ENCODE measurements at regions not wholly inside any gene's neighbourhood (a gene's known extent, or its start where the extent isn't known, plus 50 kb on each side); places are given as distances from the start of the nearest gene placed in this dataset.
"Not testable (repeated sequence)": the region's sequence is repeated elsewhere in the genome, so short reads cannot be mapped to it uniquely, and the experiment has no call there.

GRCh38 chr6:43890197-43891062, 120.4 kb downstream of the VEGFA start:
- Histone ChIP-seq H3K4me1 (ENCODE audit: control insufficient read depth, insufficient read depth, low read length, poor library complexity, severe bottlenecking) (no peaks in the 10 kb centered on the region), H3K9me3 (ENCODE audit: control insufficient read depth, low read length) (no peaks in the 10 kb centered on the region), H3K27ac (ENCODE audit: low read depth, low read length, severe bottlenecking) (no peak overlapping the region), H3K36me3 (ENCODE audit: control insufficient read depth, insufficient read depth, low read length) (no peaks in the 10 kb centered on the region), H3K4me3 (ENCODE audit: extremely low read depth, insufficient read depth, low read length, poor library complexity, severe bottlenecking) (no peak overlapping the region)
- WGBS, 2 experiments (ENCODE audit: insufficient coverage in 2 of 2) = 79 to 85% methylated on average over 10 to 12 of the region's 17 CpGs

GRCh38 chr6:43887906-43888683, 118.1 kb downstream of the VEGFA start:
- Histone ChIP-seq H3K4me1 (ENCODE audit: control insufficient read depth, insufficient read depth, low read length, poor library complexity, severe bottlenecking) (no peaks in the 10 kb centered on the region), H3K4me3 (ENCODE audit: extremely low read depth, insufficient read depth, low read length, poor library complexity, severe bottlenecking) (no peak overlapping the region), H3K27ac (ENCODE audit: low read depth, low read length, severe bottlenecking) (no peak overlapping the region), H3K36me3 (ENCODE audit: control insufficient read depth, insufficient read depth, low read length) (no peaks in the 10 kb centered on the region), H3K9me3 (ENCODE audit: control insufficient read depth, low read length) (no peaks in the 10 kb centered on the region)
- WGBS, 2 experiments (ENCODE audit: insufficient coverage in 2 of 2) = 91 to 97% methylated on average over 13 to 16 of the region's 17 CpGs

GRCh38 chr6:43887340-43887858, 117.4 kb downstream of the VEGFA start:
- Histone ChIP-seq H3K4me1 (ENCODE audit: control insufficient read depth, insufficient read depth, low read length, poor library complexity, severe bottlenecking) (no peaks in the 10 kb centered on the region), H3K9me3 (ENCODE audit: control insufficient read depth, low read length) (no peaks in the 10 kb centered on the region), H3K36me3 (ENCODE audit: control insufficient read depth, insufficient read depth, low read length) (no peaks in the 10 kb centered on the region), H3K27ac (ENCODE audit: low read depth, low read length, severe bottlenecking) (no peak overlapping the region), H3K4me3 (ENCODE audit: extremely low read depth, insufficient read depth, low read length, poor library complexity, severe bottlenecking) (no peak overlapping the region)
- WGBS, 2 experiments (ENCODE audit: insufficient coverage in 2 of 2) = 76 to 93% methylated on average over 6 to 12 of the region's 12 CpGs

GRCh38 chr6:43886717-43887339, 116.8 kb downstream of the VEGFA start:
- Histone ChIP-seq H3K27ac (ENCODE audit: low read depth, low read length, severe bottlenecking) (no peak overlapping the region), H3K4me1 (ENCODE audit: control insufficient read depth, insufficient read depth, low read length, poor library complexity, severe bottlenecking) (no peaks in the 10 kb centered on the region), H3K4me3 (ENCODE audit: extremely low read depth, insufficient read depth, low read length, poor library complexity, severe bottlenecking) (no peak overlapping the region), H3K36me3 (ENCODE audit: control insufficient read depth, insufficient read depth, low read length) (no peaks in the 10 kb centered on the region), H3K9me3 (ENCODE audit: control insufficient read depth, low read length) (no peaks in the 10 kb centered on the region)
- 88 to 89% methylated on average over 6 of the region's 7 CpGs for WGBS, 2 experiments (ENCODE audit: insufficient coverage in 2 of 2)

DNA sequence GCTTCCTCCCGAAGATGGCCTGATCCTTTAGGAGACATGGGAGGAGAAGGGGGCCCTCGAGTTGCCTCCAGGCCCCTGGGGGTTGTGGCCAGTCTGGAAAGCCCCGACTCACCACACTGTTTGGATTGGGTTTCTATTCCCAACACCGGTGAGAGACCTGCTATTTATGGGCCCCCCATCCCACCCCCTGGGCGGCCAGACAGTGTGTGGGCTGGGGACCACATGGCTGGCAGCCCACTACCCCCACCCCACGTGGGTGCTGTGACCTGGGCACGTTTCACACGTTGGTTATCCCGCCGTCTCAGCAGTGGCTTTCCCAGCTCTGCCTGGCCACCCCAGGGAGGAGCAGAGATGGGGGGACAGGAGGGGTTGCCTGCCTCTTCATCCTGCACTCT, 116.1 kb downstream of the VEGFA start:
- Histone ChIP-seq H3K36me3 (ENCODE audit: control insufficient read depth, insufficient read depth, low read length) (no peaks in the 10 kb centered on the region), H3K4me1 (ENCODE audit: control insufficient read depth, insufficient read depth, low read length, poor library complexity, severe bottlenecking) (no peaks in the 10 kb centered on the region), H3K9me3 (ENCODE audit: control insufficient read depth, low read length) (no peaks in the 10 kb centered on the region), H3K27ac (ENCODE audit: low read depth, low read length, severe bottlenecking) (no peak overlapping the region), H3K4me3 (ENCODE audit: extremely low read depth, insufficient read depth, low read length, poor library complexity, severe bottlenecking) (no peak overlapping the region)
- 89 to 92% methylated on average over 5 of the region's 10 CpGs for WGBS, 2 experiments (ENCODE audit: insufficient coverage in 2 of 2)

GRCh38 chr6:43885399-43886066, 115.5 kb downstream of the VEGFA start:
- no peaks in the 10 kb centered on the region for H3K36me3 ChIP-seq (ENCODE audit: control insufficient read depth, insufficient read depth, low read length)
- no peak overlapping the region for H3K27ac ChIP-seq (ENCODE audit: low read depth, low read length, severe bottlenecking)
- WGBS, 2 experiments (ENCODE audit: insufficient coverage in 2 of 2) = 73 to 83% methylated on average over 3 to 4 of the region's 6 CpGs
- H3K4me3 ChIP-seq (ENCODE audit: extremely low read depth, insufficient read depth, low read length, poor library complexity, severe bottlenecking) = no peak overlapping the region
- H3K9me3 ChIP-seq (ENCODE audit: control insufficient read depth, low read length) = no peaks in the 10 kb centered on the region
- no peaks in the 10 kb centered on the region for H3K4me1 ChIP-seq (ENCODE audit: control insufficient read depth, insufficient read depth, low read length, poor library complexity, severe bottlenecking)

GRCh38 chr6:43884652-43885022, 114.6 kb downstream of the VEGFA start:
- H3K9me3 ChIP-seq (ENCODE audit: control insufficient read depth, low read length) = no peaks in the 10 kb centered on the region
- no peak overlapping the region for H3K4me3 ChIP-seq (ENCODE audit: extremely low read depth, insufficient read depth, low read length, poor library complexity, severe bottlenecking)
- H3K27ac ChIP-seq (ENCODE audit: low read depth, low read length, severe bottlenecking) = no peak overlapping the region
- no peaks in the 10 kb centered on the region for H3K4me1 ChIP-seq (ENCODE audit: control insufficient read depth, insufficient read depth, low read length, poor library complexity, severe bottlenecking)
- 84 to 88% methylated on average over 3 to 5 of the region's 5 CpGs for WGBS, 2 experiments (ENCODE audit: insufficient coverage in 2 of 2)
- H3K36me3 ChIP-seq (ENCODE audit: control insufficient read depth, insufficient read depth, low read length) = no peaks in the 10 kb centered on the region

DNA sequence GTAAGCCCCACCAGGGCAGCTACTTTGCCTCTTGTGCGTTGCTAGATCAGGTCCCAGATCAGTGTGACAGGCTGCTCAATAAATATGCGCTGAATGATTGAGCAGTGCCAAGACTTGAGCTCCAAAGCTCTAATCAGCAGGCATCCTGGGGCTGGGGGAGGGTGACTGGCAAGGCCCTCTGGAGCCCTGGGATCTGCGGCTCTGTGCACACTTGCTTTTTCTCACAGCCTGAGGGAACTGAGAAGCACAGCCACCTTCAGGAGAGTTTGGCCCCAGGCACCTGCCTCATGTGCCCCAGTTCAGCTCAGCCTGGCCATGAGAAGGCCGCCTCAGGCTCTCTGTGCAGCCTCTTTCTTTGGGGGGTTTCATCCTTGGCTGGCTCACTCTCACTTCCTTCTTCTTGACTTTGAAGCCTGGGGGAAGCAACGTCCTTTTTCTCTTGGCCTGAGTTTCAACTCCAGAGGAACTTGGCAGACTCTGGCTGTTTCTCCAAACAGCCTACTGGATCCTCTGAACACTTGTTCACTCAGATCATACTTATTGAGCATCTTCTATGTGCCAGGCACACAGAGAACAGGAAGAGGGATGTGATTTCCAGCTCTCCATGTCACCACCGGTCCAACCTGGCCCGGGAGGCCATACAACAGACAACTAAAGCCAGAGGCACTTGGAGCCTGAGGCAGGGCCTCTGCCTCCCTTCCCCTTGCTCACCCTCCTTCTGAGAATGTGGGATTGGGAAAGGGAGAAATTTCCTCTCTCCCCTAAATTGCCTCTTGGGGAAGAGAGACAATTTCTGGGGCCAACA, 114.0 kb downstream of the VEGFA start:
- Histone ChIP-seq H3K9me3 (ENCODE audit: control insufficient read depth, low read length) (no peaks in the 10 kb centered on the region), H3K27ac (ENCODE audit: low read depth, low read length, severe bottlenecking) (no peak overlapping the region), H3K36me3 (ENCODE audit: control insufficient read depth, insufficient read depth, low read length) (no peaks in the 10 kb centered on the region), H3K4me1 (ENCODE audit: control insufficient read depth, insufficient read depth, low read length, poor library complexity, severe bottlenecking) (no peaks in the 10 kb centered on the region), H3K4me3 (ENCODE audit: extremely low read depth, insufficient read depth, low read length, poor library complexity, severe bottlenecking) (no peak overlapping the region)
- 84 to 92% methylated on average over 5 of the region's 7 CpGs for WGBS, 2 experiments (ENCODE audit: insufficient coverage in 2 of 2)

DNA sequence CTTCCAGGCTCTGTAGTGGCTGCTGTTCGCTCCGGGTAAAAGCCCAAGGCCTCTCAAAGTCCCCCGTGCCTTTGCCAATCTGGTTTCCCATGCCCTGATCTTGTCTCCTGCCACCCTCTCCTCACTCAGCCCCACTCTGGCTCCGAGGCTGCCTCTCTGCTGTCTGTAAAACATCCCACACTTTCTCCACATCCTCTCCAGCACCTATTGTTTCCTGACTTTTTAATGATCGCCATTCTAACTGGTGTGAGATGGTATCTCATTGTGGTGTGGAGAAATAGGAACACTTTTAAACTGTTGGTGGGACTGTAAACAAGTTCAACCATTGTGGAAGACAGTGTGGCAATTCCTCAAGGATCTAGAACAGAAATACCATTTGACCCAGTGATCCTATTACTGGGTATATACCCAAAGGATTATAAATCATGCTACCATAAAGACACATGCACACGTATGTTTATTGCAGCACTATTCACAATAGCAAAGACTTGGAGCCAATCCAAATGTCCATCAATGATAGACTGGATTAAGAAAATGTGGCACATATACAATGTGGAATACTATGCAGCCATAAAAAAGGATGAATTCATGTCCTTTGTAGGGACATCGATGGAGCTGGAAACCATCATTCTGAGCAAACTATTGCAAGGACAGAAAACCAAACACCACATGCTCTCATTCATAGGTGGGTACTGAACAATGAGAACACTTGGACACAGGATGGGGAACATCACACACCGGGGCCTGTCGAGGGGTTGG, 112.9 kb downstream of the VEGFA start:
- H3K27ac ChIP-seq (ENCODE audit: low read depth, low read length, severe bottlenecking); H3K36me3 ChIP-seq (ENCODE audit: control insufficient read depth, insufficient read depth, low read length); H3K9me3 ChIP-seq (ENCODE audit: control insufficient read depth, low read length); H3K4me1 ChIP-seq (ENCODE audit: control insufficient read depth, insufficient read depth, low read length, poor library complexity, severe bottlenecking); H3K4me3 ChIP-seq (ENCODE audit: extremely low read depth, insufficient read depth, low read length, poor library complexity, severe bottlenecking): not testable (repeated sequence)
- WGBS, 2 experiments (ENCODE audit: insufficient coverage in 2 of 2) = 87 to 89% methylated on average over 4 to 5 of the region's 9 CpGs

All from mesodermal cell (in vitro differentiated cells).